H1 (cell line): ENCODE measurements at regions not wholly inside any gene's neighbourhood (a gene's known extent, or its start where the extent isn't known, plus 50 kb on each side); places are given as distances from the start of the nearest gene placed in this dataset.

Experiments used
- CTCF ChIA-PET: fragments of 300-600 bp; sonication (Branson Sonifier 250); formaldehyde crosslinking; loops from one replicate; lab custom pipeline; 2021; ENCODE audit not compliant: partially characterized antibody; lab: Charles Lee
- POLR2A ChIA-PET: fragments of 300-600 bp; sonication (Branson Sonifier 250); formaldehyde crosslinking; loops from one replicate; lab custom pipeline; 2021; ENCODE audit warnings: inconsistent platforms; ENCODE audit not compliant: partially characterized antibody; lab: Charles Lee
- DNase-seq, 2 experiments: peaks; one replicate each; pipeline versions ENCODE4 v3.0.0 to v3.0.0-alpha.2; 2010 to 2022; ENCODE audit warnings: low spot score in 2 of 2, low read depth in 1 of 2, mixed read lengths in 1 of 2
- FAIRE-seq: peaks from 2 replicates; lab custom pipeline; 2011; peaks lifted over from hg19 to GRCh38; lab: Jason Lieb, UNC
- H2AFZ ChIP-seq: 2 replicates; pipeline ENCODE4 v1.8.1; 2012; ENCODE audit warnings: low read length, inconsistent platforms
- H2AK5ac ChIP-seq: 2 replicates; pipeline ENCODE4 v1.6.1; 2013; ENCODE audit warnings: low read depth, low read length
- H2BK120ac ChIP-seq: replicated peaks from 2 replicates; pipeline ENCODE3; 2013; ENCODE audit warnings: low read depth, low read length, inconsistent platforms
- H2BK12ac ChIP-seq: 2 replicates; pipeline ENCODE4 v1.6.1; 2013; ENCODE audit warnings: low read depth, low read length
- H2BK15ac ChIP-seq: 2 replicates; pipeline ENCODE4 v1.6.1; 2013; ENCODE audit warnings: low read length
- H2BK20ac ChIP-seq: 2 replicates; pipeline ENCODE4 v1.6.1; 2013; ENCODE audit warnings: low read length
- H2BK5ac ChIP-seq: 2 replicates; pipeline ENCODE4 v1.6.1; 2013; ENCODE audit warnings: low read depth, low read length
- H3K14ac ChIP-seq: 2 replicates; pipeline ENCODE4 v1.6.1; 2013; ENCODE audit warnings: inconsistent platforms; ENCODE audit not compliant: insufficient read length
- H3K18ac ChIP-seq: 2 replicates; pipeline ENCODE4 v1.6.1; 2013; ENCODE audit warnings: low read length; ENCODE audit errors: extremely low read depth
- H3K23ac ChIP-seq: 2 replicates; pipeline ENCODE4 v1.6.1; 2013; ENCODE audit warnings: inconsistent platforms; ENCODE audit not compliant: insufficient read length
- H3K23me2 ChIP-seq: 2 replicates; pipeline ENCODE4 v1.6.1; 2013; ENCODE audit warnings: low read depth, low read length
- H3K27ac ChIP-seq: 2 replicates; pipeline ENCODE4 v1.6.1; 2011; ENCODE audit warnings: low read depth, low read length, inconsistent platforms
- H3K27me3 ChIP-seq, 4 experiments: replicated peaks in 1 of 4; 1 replicate in 1 of 4; 2 replicates in 3 of 4; pipeline versions ENCODE4 v1.6.1 to v1.8.1; 2011 to 2013; ENCODE audit warnings: low read length in 3 of 4, mild to moderate bottlenecking in 3 of 4, inconsistent platforms in 2 of 4, mixed read lengths in 2 of 4, moderate library complexity in 1 of 4; ENCODE audit not compliant: control insufficient read depth in 3 of 4, insufficient read depth in 3 of 4; ENCODE audit errors: extremely low read depth in 1 of 4
- H3K36me3 ChIP-seq, 4 experiments: 2 replicates each; pipeline versions ENCODE4 v1.6.1 to v1.8.1; 2011 to 2013; ENCODE audit warnings: mild to moderate bottlenecking in 4 of 4, low read length in 3 of 4, moderate library complexity in 2 of 4, control low read depth in 1 of 4, inconsistent platforms in 1 of 4; ENCODE audit not compliant: insufficient read depth in 4 of 4, control insufficient read depth in 2 of 4
- H3K4ac ChIP-seq: replicated peaks from 2 replicates; pipeline ENCODE3; 2013; ENCODE audit warnings: low read length, low read depth, mixed read lengths, inconsistent platforms; ENCODE audit not compliant: insufficient read length
- H3K4me1 ChIP-seq, 4 experiments: replicated peaks in 1 of 4; 1 replicate in 1 of 4; 2 replicates in 3 of 4; pipeline versions ENCODE4 v1.6.1 to v1.8.1; 2011 to 2013; ENCODE audit warnings: low read length in 3 of 4, inconsistent platforms in 2 of 4, mixed read lengths in 1 of 4; ENCODE audit not compliant: insufficient read depth in 4 of 4, control insufficient read depth in 3 of 4
- H3K4me2 ChIP-seq, 2 experiments: 2 replicates each; pipeline versions ENCODE4 v1.6.1 to v1.8.1; 2011 to 2013; ENCODE audit warnings: low read depth in 2 of 2, low read length in 2 of 2, control low read depth in 1 of 2, inconsistent platforms in 1 of 2, mild to moderate bottlenecking in 1 of 2; ENCODE audit not compliant: insufficient read depth in 1 of 2
- H3K4me3 ChIP-seq, 4 experiments: fragments of 200-600, 300-600 bp in 1 of 4; sonication (generic), shearing (Covaris generic), sonication (Bioruptor Twin) in 1 of 4; 2 replicates each; pipeline versions ENCODE4 v1.5.1 to v1.8.1; 2011 to 2016; ENCODE audit warnings: low read length in 4 of 4, low read depth in 3 of 4, control low read depth in 2 of 4, inconsistent platforms in 2 of 4, mild to moderate bottlenecking in 2 of 4, mixed read lengths in 1 of 4, moderate library complexity in 1 of 4; ENCODE audit not compliant: insufficient read depth in 2 of 4; ENCODE audit errors: extremely low read depth in 1 of 4
- H3K56ac ChIP-seq: replicated peaks from 2 replicates; pipeline ENCODE3; 2013; ENCODE audit warnings: low read depth, mild to moderate bottlenecking, mixed read lengths, low read length, inconsistent platforms; ENCODE audit not compliant: insufficient read length
- H3K79me1 ChIP-seq: 2 replicates; pipeline ENCODE4 v1.6.1; 2013; ENCODE audit warnings: low read depth, low read length, control low read depth
- H3K79me2 ChIP-seq, 2 experiments: 2 replicates each; pipeline versions ENCODE4 v1.6.1 to v1.8.1; 2012 to 2013; ENCODE audit warnings: low read length in 2 of 2, mild to moderate bottlenecking in 2 of 2, inconsistent platforms in 1 of 2; ENCODE audit not compliant: insufficient read depth in 2 of 2, control insufficient read depth in 1 of 2
- H3K9ac ChIP-seq, 4 experiments: replicated peaks in 1 of 4; 1 replicate in 1 of 4; 2 replicates in 3 of 4; pipeline versions ENCODE4 v1.6.1 to v1.8.1; 2011 to 2013; ENCODE audit warnings: low read depth in 3 of 4, low read length in 3 of 4, control low read depth in 2 of 4, mild to moderate bottlenecking in 2 of 4, moderate library complexity in 2 of 4, inconsistent platforms in 1 of 4; ENCODE audit errors: extremely low read depth in 1 of 4
- H3K9me3 ChIP-seq, 2 experiments: 2 replicates each; pipeline versions ENCODE4 v1.6.1 to v1.8.1; 2012 to 2013; ENCODE audit warnings: mild to moderate bottlenecking in 2 of 2, moderate library complexity in 2 of 2, control low read depth in 1 of 2, inconsistent platforms in 1 of 2, low read depth in 1 of 2, low read length in 1 of 2, mixed read lengths in 1 of 2; ENCODE audit not compliant: insufficient read depth in 2 of 2
- H4K20me1 ChIP-seq, 2 experiments: replicated peaks in 1 of 2; 2 replicates each; pipeline versions ENCODE3 to v1.8.1; 2011 to 2013; ENCODE audit warnings: inconsistent platforms in 2 of 2, low read length in 2 of 2, mild to moderate bottlenecking in 1 of 2; ENCODE audit not compliant: insufficient read depth in 2 of 2, control insufficient read depth in 1 of 2
- H4K5ac ChIP-seq: 2 replicates; pipeline ENCODE4 v1.6.1; 2013; ENCODE audit warnings: low read length, low read depth, mixed read lengths, inconsistent platforms; ENCODE audit not compliant: insufficient read length
- H4K8ac ChIP-seq: 2 replicates; pipeline ENCODE4 v1.8.0; 2013; ENCODE audit warnings: mild to moderate bottlenecking, moderate library complexity, low read length, inconsistent platforms; ENCODE audit not compliant: insufficient read depth; ENCODE audit errors: extremely low read depth
- H4K91ac ChIP-seq: replicated peaks from 2 replicates; pipeline ENCODE3; 2013; ENCODE audit warnings: low read length, mixed read lengths, inconsistent platforms; ENCODE audit not compliant: insufficient read length
- E2F6 ChIP-seq: IDR thresholded peaks from 2 replicates; pipeline ENCODE4 v1.6.1; 2012; ENCODE audit warnings: inconsistent platforms
- GABPA ChIP-seq: IDR thresholded peaks from 2 replicates; pipeline ENCODE4 v1.6.1; 2011; ENCODE audit warnings: mild to moderate bottlenecking, low read length, moderate library complexity, borderline replicate concordance; ENCODE audit not compliant: insufficient read depth
- MAFK ChIP-seq: IDR thresholded peaks from 2 replicates; pipeline ENCODE4 v1.6.1; 2012; ENCODE audit warnings: low read depth, mild to moderate bottlenecking, improper control_type of control experiment, low read length
- RNF2 ChIP-seq: fragments of 200-900, 300-1000 bp; sonication (generic); IDR thresholded peaks from 2 replicates; pipeline ENCODE4 v1.7.1; 2016; ENCODE audit warnings: borderline replicate concordance, low read depth, mild to moderate bottlenecking, antibody characterized with exemption, low read length; ENCODE audit not compliant: poor library complexity, severe bottlenecking; ENCODE audit errors: missing control alignments
- SAP30 ChIP-seq: fragments of 300-600 bp; sonication (generic); IDR thresholded peaks from 2 replicates; pipeline ENCODE4 v1.7.1; 2012; ENCODE audit warnings: low read length, moderate library complexity, mild to moderate bottlenecking, inconsistent platforms; ENCODE audit not compliant: insufficient read depth, insufficient replicate concordance
- SP1 ChIP-seq: IDR thresholded peaks from 2 replicates; pipeline ENCODE4 v1.6.1; 2011; ENCODE audit warnings: low read depth, low read length
- SP4 ChIP-seq: IDR thresholded peaks from 2 replicates; pipeline ENCODE4 v1.6.1; 2012; ENCODE audit warnings: low read length, inconsistent platforms
- TCF12 ChIP-seq: IDR thresholded peaks from 2 replicates; pipeline ENCODE4 v1.6.1; 2011; ENCODE audit warnings: low read depth, mild to moderate bottlenecking, low read length
- WGBS, 2 experiments: shearing (Covaris generic) in 1 of 2; methylation state at CpG; one replicate each; pipeline versions ENCODE4 v1.1.6 to v1.1.7; 2013 to 2015; ENCODE audit warnings: low lambda C conversion rate in 2 of 2, mixed read lengths in 2 of 2, inconsistent platforms in 1 of 2, low coverage in 1 of 2, missing lambda C conversion rate in 1 of 2; ENCODE audit not compliant: insufficient replicate concordance in 2 of 2, insufficient coverage in 1 of 2, insufficient read length in 1 of 2; ENCODE audit errors: extremely low coverage in 1 of 2, missing lambda C conversion rate in 1 of 2; 5-methylcytosine and 5-hydroxymethylcytosine counted together

GRCh38 chr12:124405592-124405991 lies 110.7 kb downstream of the RFLNA start:
- 87% methylated on average over 15 of the region's 15 CpGs; no CpG with 5 or more reads in 1 of the 2 experiments for WGBS, 2 experiments
- no peak for DNase-seq
- Histone ChIP-seq H3K4me3 (no peak overlapping the region), H3K23ac (no peak overlapping the region), H3K27ac (no peak overlapping the region), H3K9ac (no peak overlapping the region), H4K20me1 (peaks cover 3 to 11% of the 10 kb centered on the region in 2 experiments), H2BK15ac (no peak overlapping the region), H3K56ac (no peak overlapping the region), H4K8ac (no peak overlapping the region), H3K79me2 (peaks cover 0 to 12% of the 10 kb centered on the region in 2 experiments; a peak in 1 of 4 replicates), H3K23me2 (no peaks in the 10 kb centered on the region), H2AFZ (no peak overlapping the region), H2BK5ac (no peak overlapping the region), H3K4ac (no peak overlapping the region), H3K14ac (no peak overlapping the region), H2BK12ac (no peak overlapping the region), H3K27me3 (no peaks in the 10 kb centered on the region), H3K18ac (no peak overlapping the region; the same call in 1 of the 2 replicates), H4K5ac (no peak overlapping the region), H2BK120ac (no peak overlapping the region), H3K36me3 (peaks cover 0 to 7% (median 3%) of the 10 kb centered on the region in 4 experiments; a peak in 2 of 8 replicates), H2AK5ac (no peak overlapping the region), H3K4me1 (peaks cover 0 to 31% (median 12%) of the 10 kb centered on the region in 4 experiments; a peak in 6 of 7 replicates), H4K91ac (no peak overlapping the region), H3K9me3 (no peaks in the 10 kb centered on the region), H3K79me1 (peaks cover 11% of the 10 kb centered on the region; the same call in 1 of the 2 replicates), H3K4me2 (no peak overlapping the region), H2BK20ac (no peak overlapping the region)
- ChIA-PET POLR2A (no interaction called here), CTCF (no interaction called here)
- no peak for FAIRE-seq
- TF ChIP-seq SP4 (no peak), TCF12 (no peak), SAP30 (no peak), GABPA (no peak), E2F6 (no peak), RNF2 (no peak), MAFK (no peak), SP1 (no peak)
